ENCODE measurements at regions not wholly inside any gene's neighbourhood (a gene's known extent, or its start where the extent isn't known, plus 50 kb on each side); places are given as distances from the start of the nearest gene placed in this dataset.

DNA sequence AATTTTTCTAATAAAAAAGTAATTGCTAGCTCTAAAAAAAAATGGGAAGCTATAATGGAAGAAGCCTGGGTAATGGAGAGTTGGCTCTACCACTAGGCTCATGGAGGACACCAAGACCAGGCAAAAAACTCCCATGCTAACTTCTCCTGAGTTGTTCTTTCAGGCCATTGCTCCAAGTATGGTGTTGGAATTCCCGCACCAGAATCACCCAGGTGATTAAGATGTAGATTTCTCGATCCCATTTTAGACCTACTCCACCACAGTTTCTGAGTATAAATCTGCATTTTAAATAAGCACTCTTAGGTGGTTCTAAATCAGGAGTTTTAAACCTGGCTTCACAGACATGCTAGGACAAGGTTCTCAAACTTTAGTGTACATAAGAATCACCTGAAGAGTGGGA is 221.0 kb downstream of the EMP1 start:
- Histone ChIP-seq H4K20me1 (ENCODE audit: control insufficient read depth, insufficient read depth) (no peaks in the 10 kb centered on the region), H3K4me3 (no peak overlapping the region), H3K9me3 (replicated peaks; ENCODE audit: control insufficient read depth, insufficient read depth, low read length) (no peaks in the 10 kb centered on the region), H3K27ac (ENCODE audit: control insufficient read depth, insufficient read depth) (no peak overlapping the region), H2AFZ (ENCODE audit: control insufficient read depth, low read depth, low read length) (no peak overlapping the region), H3K27me3 (replicated peaks in 1 of 2; ENCODE audit: control insufficient read depth in 2 of 2, insufficient read depth in 2 of 2, low read length in 1 of 2) (peaks cover 0 to 1% of the 10 kb centered on the region in 2 experiments; a peak in 1 of 4 replicates), H3K36me3 (ENCODE audit: control insufficient read depth in 2 of 2, insufficient read depth in 2 of 2, low read length in 1 of 2) (no peaks in the 10 kb centered on the region), H3K79me2 (ENCODE audit: control insufficient read depth, insufficient read depth, low read length) (no peaks in the 10 kb centered on the region), H3K9ac (ENCODE audit: control insufficient read depth, insufficient read depth, low read length) (no peak overlapping the region), H3K4me1 (ENCODE audit: control insufficient read depth, insufficient read depth, low read length) (no peaks in the 10 kb centered on the region), H3K4me2 (ENCODE audit: control insufficient read depth, insufficient read depth) (no peak overlapping the region)
- ChIA-PET POLR2A (no interaction called here), RAD21 (ENCODE audit: unreplicated experiment) (no interaction called here), SMC1A (ENCODE audit: uncharacterized antibody, unreplicated experiment) (no interaction called here), CTCF (no interaction called here)
- no peak for FAIRE-seq
- in situ Hi-C loops (cut with MboI) = no loop called here
- BruUV-seq (replicated peaks) = no TSS peak
- intact Hi-C loops (cut with micrococcal nuclease; ENCODE audit: unreplicated experiment) = no loop called here
- DNase-seq (ENCODE audit: low read depth, low spot score) = no peak
- WGBS (ENCODE audit: insufficient coverage, insufficient replicate concordance, low lambda C conversion rate, missing lambda C conversion rate) = 24% methylated on average over 2 of the region's 2 CpGs
- ATAC-seq = no peak
- TF ChIP-seq, protein P1, sequence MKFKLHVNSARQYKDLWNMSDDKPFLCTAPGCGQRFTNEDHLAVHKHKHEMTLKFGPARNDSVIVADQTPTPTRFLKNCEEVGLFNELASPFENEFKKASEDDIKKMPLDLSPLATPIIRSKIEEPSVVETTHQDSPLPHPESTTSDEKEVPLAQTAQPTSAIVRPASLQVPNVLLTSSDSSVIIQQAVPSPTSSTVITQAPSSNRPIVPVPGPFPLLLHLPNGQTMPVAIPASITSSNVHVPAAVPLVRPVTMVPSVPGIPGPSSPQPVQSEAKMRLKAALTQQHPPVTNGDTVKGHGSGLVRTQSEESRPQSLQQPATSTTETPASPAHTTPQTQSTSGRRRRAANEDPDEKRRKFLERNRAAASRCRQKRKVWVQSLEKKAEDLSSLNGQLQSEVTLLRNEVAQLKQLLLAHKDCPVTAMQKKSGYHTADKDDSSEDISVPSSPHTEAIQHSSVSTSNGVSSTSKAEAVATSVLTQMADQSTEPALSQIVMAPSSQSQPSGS (IDR thresholded peaks at IDR 0.05; ENCODE audit: low read length) = no peak
- TF ChIP-seq, protein P2, sequence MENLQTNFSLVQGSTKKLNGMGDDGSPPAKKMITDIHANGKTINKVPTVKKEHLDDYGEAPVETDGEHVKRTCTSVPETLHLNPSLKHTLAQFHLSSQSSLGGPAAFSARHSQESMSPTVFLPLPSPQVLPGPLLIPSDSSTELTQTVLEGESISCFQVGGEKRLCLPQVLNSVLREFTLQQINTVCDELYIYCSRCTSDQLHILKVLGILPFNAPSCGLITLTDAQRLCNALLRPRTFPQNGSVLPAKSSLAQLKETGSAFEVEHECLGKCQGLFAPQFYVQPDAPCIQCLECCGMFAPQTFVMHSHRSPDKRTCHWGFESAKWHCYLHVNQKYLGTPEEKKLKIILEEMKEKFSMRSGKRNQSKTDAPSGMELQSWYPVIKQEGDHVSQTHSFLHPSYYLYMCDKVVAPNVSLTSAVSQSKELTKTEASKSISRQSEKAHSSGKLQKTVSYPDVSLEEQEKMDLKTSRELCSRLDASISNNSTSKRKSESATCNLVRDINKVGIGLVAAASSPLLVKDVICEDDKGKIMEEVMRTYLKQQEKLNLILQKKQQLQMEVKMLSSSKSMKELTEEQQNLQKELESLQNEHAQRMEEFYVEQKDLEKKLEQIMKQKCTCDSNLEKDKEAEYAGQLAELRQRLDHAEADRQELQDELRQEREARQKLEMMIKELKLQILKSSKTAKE (IDR thresholded peaks at IDR 0.05; ENCODE audit: low read depth, poor library complexity, severe bottlenecking) = no peak
- TF ChIP-seq IKZF1 (conservative IDR thresholded peaks at IDR 0.05) (no peak), FOXM1 (IDR thresholded peaks at IDR 0.05; ENCODE audit: low read depth, low read length) (no peak), ATF7 (IDR thresholded peaks at IDR 0.05; ENCODE audit: low read depth) (no peak), PAX8 (IDR thresholded peaks at IDR 0.05) (no peak), HDGF (IDR thresholded peaks at IDR 0.05) (no peak), CBX3 (IDR thresholded peaks at IDR 0.05; ENCODE audit: borderline replicate concordance, low read depth) (no peak), YY1 (IDR thresholded peaks at IDR 0.05; ENCODE audit: low read depth, low read length) (no peak), DPF2 (IDR thresholded peaks at IDR 0.05) (no peak), CBFB (IDR thresholded peaks at IDR 0.05; ENCODE audit: low read depth) (no peak), POLR2AphosphoS5 (IDR thresholded peaks at IDR 0.05; ENCODE audit: low read length) (no peak), JUNB (IDR thresholded peaks at IDR 0.05) (no peak), KLF5 (IDR thresholded peaks at IDR 0.05; ENCODE audit: partially characterized antibody) (no peak)
- TF ChIP-seq, protein P3, sequence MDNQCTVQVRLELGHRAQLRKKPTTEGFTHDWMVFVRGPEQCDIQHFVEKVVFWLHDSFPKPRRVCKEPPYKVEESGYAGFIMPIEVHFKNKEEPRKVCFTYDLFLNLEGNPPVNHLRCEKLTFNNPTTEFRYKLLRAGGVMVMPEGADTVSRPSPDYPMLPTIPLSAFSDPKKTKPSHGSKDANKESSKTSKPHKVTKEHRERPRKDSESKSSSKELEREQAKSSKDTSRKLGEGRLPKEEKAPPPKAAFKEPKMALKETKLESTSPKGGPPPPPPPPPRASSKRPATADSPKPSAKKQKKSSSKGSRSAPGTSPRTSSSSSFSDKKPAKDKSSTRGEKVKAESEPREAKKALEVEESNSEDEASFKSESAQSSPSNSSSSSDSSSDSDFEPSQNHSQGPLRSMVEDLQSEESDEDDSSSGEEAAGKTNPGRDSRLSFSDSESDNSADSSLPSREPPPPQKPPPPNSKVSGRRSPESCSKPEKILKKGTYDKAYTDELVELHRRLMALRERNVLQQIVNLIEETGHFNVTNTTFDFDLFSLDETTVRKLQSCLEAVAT (IDR thresholded peaks at IDR 0.05) = no peak
- TF ChIP-seq, protein P4, sequence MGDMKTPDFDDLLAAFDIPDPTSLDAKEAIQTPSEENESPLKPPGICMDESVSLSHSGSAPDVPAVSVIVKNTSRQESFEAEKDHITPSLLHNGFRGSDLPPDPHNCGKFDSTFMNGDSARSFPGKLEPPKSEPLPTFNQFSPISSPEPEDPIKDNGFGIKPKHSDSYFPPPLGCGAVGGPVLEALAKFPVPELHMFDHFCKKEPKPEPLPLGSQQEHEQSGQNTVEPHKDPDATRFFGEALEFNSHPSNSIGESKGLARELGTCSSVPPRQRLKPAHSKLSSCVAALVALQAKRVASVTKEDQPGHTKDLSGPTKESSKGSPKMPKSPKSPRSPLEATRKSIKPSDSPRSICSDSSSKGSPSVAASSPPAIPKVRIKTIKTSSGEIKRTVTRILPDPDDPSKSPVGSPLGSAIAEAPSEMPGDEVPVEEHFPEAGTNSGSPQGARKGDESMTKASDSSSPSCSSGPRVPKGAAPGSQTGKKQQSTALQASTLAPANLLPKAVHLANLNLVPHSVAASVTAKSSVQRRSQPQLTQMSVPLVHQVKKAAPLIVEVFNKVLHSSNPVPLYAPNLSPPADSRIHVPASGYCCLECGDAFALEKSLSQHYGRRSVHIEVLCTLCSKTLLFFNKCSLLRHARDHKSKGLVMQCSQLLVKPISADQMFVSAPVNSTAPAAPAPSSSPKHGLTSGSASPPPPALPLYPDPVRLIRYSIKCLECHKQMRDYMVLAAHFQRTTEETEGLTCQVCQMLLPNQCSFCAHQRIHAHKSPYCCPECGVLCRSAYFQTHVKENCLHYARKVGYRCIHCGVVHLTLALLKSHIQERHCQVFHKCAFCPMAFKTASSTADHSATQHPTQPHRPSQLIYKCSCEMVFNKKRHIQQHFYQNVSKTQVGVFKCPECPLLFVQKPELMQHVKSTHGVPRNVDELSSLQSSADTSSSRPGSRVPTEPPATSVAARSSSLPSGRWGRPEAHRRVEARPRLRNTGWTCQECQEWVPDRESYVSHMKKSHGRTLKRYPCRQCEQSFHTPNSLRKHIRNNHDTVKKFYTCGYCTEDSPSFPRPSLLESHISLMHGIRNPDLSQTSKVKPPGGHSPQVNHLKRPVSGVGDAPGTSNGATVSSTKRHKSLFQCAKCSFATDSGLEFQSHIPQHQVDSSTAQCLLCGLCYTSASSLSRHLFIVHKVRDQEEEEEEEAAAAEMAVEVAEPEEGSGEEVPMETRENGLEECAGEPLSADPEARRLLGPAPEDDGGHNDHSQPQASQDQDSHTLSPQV (IDR thresholded peaks at IDR 0.05) = no peak
- TF ChIP-seq, protein P5, sequence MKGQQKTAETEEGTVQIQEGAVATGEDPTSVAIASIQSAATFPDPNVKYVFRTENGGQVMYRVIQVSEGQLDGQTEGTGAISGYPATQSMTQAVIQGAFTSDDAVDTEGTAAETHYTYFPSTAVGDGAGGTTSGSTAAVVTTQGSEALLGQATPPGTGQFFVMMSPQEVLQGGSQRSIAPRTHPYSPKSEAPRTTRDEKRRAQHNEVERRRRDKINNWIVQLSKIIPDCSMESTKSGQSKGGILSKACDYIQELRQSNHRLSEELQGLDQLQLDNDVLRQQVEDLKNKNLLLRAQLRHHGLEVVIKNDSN (IDR thresholded peaks at IDR 0.05; ENCODE audit: borderline replicate concordance, extremely low read length, insufficient read depth, low read depth, low read length) = no peak

Measured in GM12878 (cell line).